ENCODE measurements at regions not wholly inside any gene's neighbourhood (a gene's known extent, or its start where the extent isn't known, plus 50 kb on each side); places are given as distances from the start of the nearest gene placed in this dataset.

- no peak for TF ChIP-seq CTCF (IDR thresholded peaks at IDR 0.05)
- TF ChIP-seq POLR2A (IDR thresholded peaks at IDR 0.05; ENCODE audit: low read depth), result no peak
- TF ChIP-seq EP300 (IDR thresholded peaks at IDR 0.05), result no peak
- TF ChIP-seq POLR2AphosphoS5 (IDR thresholded peaks at IDR 0.05), result no peak
These were observed 427.2 kb downstream of the C6orf118 start for GRCh38 chr6:164882236-164882635.

Data from esophagus muscularis mucosa (tissue), 4 donors.